ENCODE measurements at regions not wholly inside any gene's neighbourhood (a gene's known extent, or its start where the extent isn't known, plus 50 kb on each side); places are given as distances from the start of the nearest gene placed in this dataset.

DNA sequence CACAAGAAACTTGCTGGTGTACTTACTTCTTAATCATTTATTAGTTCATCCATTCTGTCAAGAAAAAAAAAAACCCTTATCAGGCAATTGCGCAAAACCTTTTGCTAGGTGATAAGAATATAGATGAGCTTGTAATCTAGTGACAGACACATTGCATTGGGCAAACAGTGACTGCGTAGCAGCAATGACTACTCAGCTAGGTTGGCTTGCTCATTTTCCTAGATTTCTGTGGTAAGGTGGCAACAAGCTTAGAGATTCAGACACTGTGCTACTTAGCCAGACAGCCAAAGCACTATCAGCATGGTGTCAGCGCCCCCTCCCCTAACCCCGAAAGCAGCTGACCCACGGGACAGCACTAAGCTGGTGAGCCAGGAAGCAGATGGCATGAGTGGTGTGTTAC, 203.1 kb downstream of the BARHL2 start:
- Histone ChIP-seq H2AFZ (ENCODE audit: low read depth, low read length) (no peak overlapping the region), H3K9ac (ENCODE audit: low read length) (no peak overlapping the region), H3K79me2 (ENCODE audit: insufficient read depth, low read length) (no peaks in the 10 kb centered on the region), H3K36me3 (ENCODE audit: insufficient read depth, low read length) (no peaks in the 10 kb centered on the region), H3K4me2 (ENCODE audit: low read length) (no peak overlapping the region), H4K20me1 (ENCODE audit: insufficient read depth, low read length) (no peaks in the 10 kb centered on the region), H3K4me1 (ENCODE audit: insufficient read depth, low read length) (no peaks in the 10 kb centered on the region), H3K9me3 (ENCODE audit: insufficient read depth, low read depth, low read length) (no peaks in the 10 kb centered on the region), H3K27ac (ENCODE audit: low read depth, low read length) (no peak overlapping the region), H3K4me3 (ENCODE audit: insufficient read depth, low read depth, low read length) (no peak overlapping the region), H3K27me3 (ENCODE audit: insufficient read depth, low read length) (no peaks in the 10 kb centered on the region)
- DNase-seq (ENCODE audit: low read depth) = no peak
- peaks cover 3% of the 10 kb centered on the region for H3K9me3 Mint-ChIP-seq (ENCODE audit: unreplicated experiment)
- no peak for FAIRE-seq
- no peak overlapping the region for H3K4me3 Mint-ChIP-seq (ENCODE audit: unreplicated experiment)
- no peaks in the 10 kb centered on the region for H3K27me3 Mint-ChIP-seq (ENCODE audit: low read depth, unreplicated experiment)
- H3K27ac Mint-ChIP-seq (ENCODE audit: unreplicated experiment) = no peak overlapping the region
- TF ChIP-seq EZH2 (IDR thresholded peaks at IDR 0.05; ENCODE audit: insufficient read depth, low read length) = no peak
- TF ChIP-seq, protein P1, sequence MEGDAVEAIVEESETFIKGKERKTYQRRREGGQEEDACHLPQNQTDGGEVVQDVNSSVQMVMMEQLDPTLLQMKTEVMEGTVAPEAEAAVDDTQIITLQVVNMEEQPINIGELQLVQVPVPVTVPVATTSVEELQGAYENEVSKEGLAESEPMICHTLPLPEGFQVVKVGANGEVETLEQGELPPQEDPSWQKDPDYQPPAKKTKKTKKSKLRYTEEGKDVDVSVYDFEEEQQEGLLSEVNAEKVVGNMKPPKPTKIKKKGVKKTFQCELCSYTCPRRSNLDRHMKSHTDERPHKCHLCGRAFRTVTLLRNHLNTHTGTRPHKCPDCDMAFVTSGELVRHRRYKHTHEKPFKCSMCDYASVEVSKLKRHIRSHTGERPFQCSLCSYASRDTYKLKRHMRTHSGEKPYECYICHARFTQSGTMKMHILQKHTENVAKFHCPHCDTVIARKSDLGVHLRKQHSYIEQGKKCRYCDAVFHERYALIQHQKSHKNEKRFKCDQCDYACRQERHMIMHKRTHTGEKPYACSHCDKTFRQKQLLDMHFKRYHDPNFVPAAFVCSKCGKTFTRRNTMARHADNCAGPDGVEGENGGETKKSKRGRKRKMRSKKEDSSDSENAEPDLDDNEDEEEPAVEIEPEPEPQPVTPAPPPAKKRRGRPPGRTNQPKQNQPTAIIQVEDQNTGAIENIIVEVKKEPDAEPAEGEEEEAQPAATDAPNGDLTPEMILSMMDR (IDR thresholded peaks at IDR 0.05; ENCODE audit: insufficient read depth, low read depth, low read length) = no peak
- no peaks in the 10 kb centered on the region for H3K36me3 Mint-ChIP-seq (ENCODE audit: low read depth, unreplicated experiment)
- H3K4me1 Mint-ChIP-seq (ENCODE audit: low read depth, unreplicated experiment) = peaks cover 3% of the 10 kb centered on the region

DNA sequence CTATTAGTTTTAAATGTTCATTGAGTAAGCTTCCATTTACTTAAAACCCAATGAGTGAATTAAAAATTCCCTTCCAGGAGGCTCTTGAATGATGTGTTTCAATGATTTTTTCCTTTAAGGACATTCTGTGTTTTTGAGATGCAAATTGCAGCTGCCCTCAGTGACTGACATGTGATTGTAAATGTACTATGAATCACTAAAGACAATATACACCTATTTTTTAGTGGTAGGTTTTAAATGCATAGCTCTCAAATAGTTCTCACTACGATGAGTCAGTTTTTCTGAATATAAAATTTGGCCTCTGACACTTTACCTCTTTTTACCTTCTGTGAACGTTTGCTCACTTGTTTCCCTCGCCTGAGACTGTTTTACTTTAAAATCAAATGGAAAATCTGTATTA, 204.7 kb downstream of the BARHL2 start:
- no peak overlapping the region for H2AFZ ChIP-seq (ENCODE audit: low read depth, low read length)

DNA sequence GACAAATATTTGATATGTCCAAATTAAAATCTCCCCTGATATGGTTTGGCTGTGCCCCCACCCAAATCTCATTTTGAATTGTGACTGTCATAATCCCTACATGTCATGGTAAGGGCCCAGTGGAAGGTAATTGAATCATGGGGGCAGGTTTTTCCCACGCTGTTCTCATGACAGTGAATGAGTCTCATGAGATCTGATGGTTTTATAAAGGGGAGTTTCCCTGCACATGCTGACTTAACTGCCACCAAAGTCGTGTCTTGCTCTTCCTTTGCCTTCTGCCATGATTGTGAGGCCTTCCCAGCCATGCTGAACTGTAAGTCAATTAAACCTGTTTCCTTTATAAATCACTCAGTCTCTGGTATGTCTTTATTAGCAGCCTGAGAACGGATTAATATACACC, 207.0 kb downstream of the BARHL2 start:
- no peak overlapping the region for H3K4me3 ChIP-seq (ENCODE audit: insufficient read depth, low read depth, low read length)
- DNase-seq (ENCODE audit: low read depth) (no peak), FAIRE-seq (no peak)
- Mint-ChIP-seq H3K4me1 (ENCODE audit: low read depth, unreplicated experiment) (peaks cover 17% of the 10 kb centered on the region), H3K4me3 (ENCODE audit: unreplicated experiment) (no peak overlapping the region), H3K27ac (ENCODE audit: unreplicated experiment) (no peak overlapping the region), H3K36me3 (ENCODE audit: low read depth, unreplicated experiment) (no peaks in the 10 kb centered on the region), H3K27me3 (ENCODE audit: low read depth, unreplicated experiment) (peaks cover 4% of the 10 kb centered on the region), H3K9me3 (ENCODE audit: unreplicated experiment) (peaks cover 3% of the 10 kb centered on the region)
- no peak overlapping the region for H3K27ac ChIP-seq (ENCODE audit: low read depth, low read length)
- no peak overlapping the region for H3K9ac ChIP-seq (ENCODE audit: low read length)
- no peaks in the 10 kb centered on the region for H3K27me3 ChIP-seq (ENCODE audit: insufficient read depth, low read length)
- TF ChIP-seq EZH2 (IDR thresholded peaks at IDR 0.05; ENCODE audit: insufficient read depth, low read length) = no peak
- TF ChIP-seq, protein P1 (IDR thresholded peaks at IDR 0.05; ENCODE audit: insufficient read depth, low read depth, low read length) = no peak
- H3K9me3 ChIP-seq (ENCODE audit: insufficient read depth, low read depth, low read length) = no peaks in the 10 kb centered on the region
- no peaks in the 10 kb centered on the region for H3K4me1 ChIP-seq (ENCODE audit: insufficient read depth, low read length)
- H4K20me1 ChIP-seq (ENCODE audit: insufficient read depth, low read length) = no peaks in the 10 kb centered on the region
- H3K79me2 ChIP-seq (ENCODE audit: insufficient read depth, low read length) = no peaks in the 10 kb centered on the region
- H3K36me3 ChIP-seq (ENCODE audit: insufficient read depth, low read length) = no peaks in the 10 kb centered on the region
- H2AFZ ChIP-seq (ENCODE audit: low read depth, low read length) = no peak overlapping the region
- H3K4me2 ChIP-seq (ENCODE audit: low read length) = no peak overlapping the region

More for the DNA sequence above, 204.7 kb downstream of the BARHL2 start:
- Mint-ChIP-seq H3K9me3 (ENCODE audit: unreplicated experiment) (peaks cover 3% of the 10 kb centered on the region), H3K4me1 (ENCODE audit: low read depth, unreplicated experiment) (peaks cover 3% of the 10 kb centered on the region), H3K27ac (ENCODE audit: unreplicated experiment) (no peak overlapping the region), H3K36me3 (ENCODE audit: low read depth, unreplicated experiment) (no peaks in the 10 kb centered on the region), H3K4me3 (ENCODE audit: unreplicated experiment) (no peak overlapping the region), H3K27me3 (ENCODE audit: low read depth, unreplicated experiment) (peaks cover 4% of the 10 kb centered on the region)
- no peaks in the 10 kb centered on the region for H3K9me3 ChIP-seq (ENCODE audit: insufficient read depth, low read depth, low read length)
- no peaks in the 10 kb centered on the region for H3K36me3 ChIP-seq (ENCODE audit: insufficient read depth, low read length)
- H4K20me1 ChIP-seq (ENCODE audit: insufficient read depth, low read length) = no peaks in the 10 kb centered on the region
- no peaks in the 10 kb centered on the region for H3K27me3 ChIP-seq (ENCODE audit: insufficient read depth, low read length)
- TF ChIP-seq EZH2 (IDR thresholded peaks at IDR 0.05; ENCODE audit: insufficient read depth, low read length) = no peak
- TF ChIP-seq, protein P1 (IDR thresholded peaks at IDR 0.05; ENCODE audit: insufficient read depth, low read depth, low read length) = no peak
- no peaks in the 10 kb centered on the region for H3K4me1 ChIP-seq (ENCODE audit: insufficient read depth, low read length)
- no peak overlapping the region for H3K9ac ChIP-seq (ENCODE audit: low read length)
- H3K79me2 ChIP-seq (ENCODE audit: insufficient read depth, low read length) = no peaks in the 10 kb centered on the region
- H3K4me2 ChIP-seq (ENCODE audit: low read length) = no peak overlapping the region
- no peak for DNase-seq (ENCODE audit: low read depth)
- no peak for FAIRE-seq
- H3K4me3 ChIP-seq (ENCODE audit: insufficient read depth, low read depth, low read length) = no peak overlapping the region
- no peak overlapping the region for H3K27ac ChIP-seq (ENCODE audit: low read depth, low read length)
